Osteocyte (in vitro differentiated cells): ENCODE measurements at regions not wholly inside any gene's neighbourhood (a gene's known extent, or its start where the extent isn't known, plus 50 kb on each side); places are given as distances from the start of the nearest gene placed in this dataset.
"Not testable (repeated sequence)": the region's sequence is repeated elsewhere in the genome, so short reads cannot be mapped to it uniquely, and the experiment has no call there.

Experiments
- DNase-seq: peaks from one replicate; pipeline ENCODE4 v3.0.0; 2021; ENCODE audit warnings: mixed read lengths; ENCODE audit not compliant: unreplicated experiment; ENCODE audit errors: extremely low spot score
- H3K27ac Mint-ChIP-seq: one replicate; pipeline ENCODE4 v1.8.0; 2021; ENCODE audit warnings: mild to moderate bottlenecking, mixed read lengths; ENCODE audit not compliant: unreplicated experiment
- H3K27me3 Mint-ChIP-seq: one replicate; pipeline ENCODE4 v1.8.0; 2021; ENCODE audit warnings: mixed read lengths; ENCODE audit not compliant: unreplicated experiment
- H3K36me3 Mint-ChIP-seq: one replicate; pipeline ENCODE4 v1.8.0; 2021; ENCODE audit warnings: mixed read lengths; ENCODE audit not compliant: unreplicated experiment
- H3K4me1 Mint-ChIP-seq: one replicate; pipeline ENCODE4 v1.8.0; 2021; ENCODE audit warnings: mixed read lengths; ENCODE audit not compliant: unreplicated experiment
- H3K4me3 Mint-ChIP-seq: one replicate; pipeline ENCODE4 v1.8.0; 2021; ENCODE audit warnings: mild to moderate bottlenecking, moderate library complexity, mixed read lengths; ENCODE audit not compliant: unreplicated experiment
- H3K9me3 Mint-ChIP-seq: one replicate; pipeline ENCODE4 v1.8.0; 2021; ENCODE audit warnings: mixed read lengths; ENCODE audit not compliant: unreplicated experiment
- TF ChIP-seq, protein P1 (sequence below): fragments of 200-600 bp; sonication (generic); IDR thresholded peaks from 2 replicates; pipeline ENCODE4 v1.5.0; 2021; ENCODE audit warnings: antibody characterized with exemption, mild to moderate bottlenecking, moderate library complexity

DNA sequence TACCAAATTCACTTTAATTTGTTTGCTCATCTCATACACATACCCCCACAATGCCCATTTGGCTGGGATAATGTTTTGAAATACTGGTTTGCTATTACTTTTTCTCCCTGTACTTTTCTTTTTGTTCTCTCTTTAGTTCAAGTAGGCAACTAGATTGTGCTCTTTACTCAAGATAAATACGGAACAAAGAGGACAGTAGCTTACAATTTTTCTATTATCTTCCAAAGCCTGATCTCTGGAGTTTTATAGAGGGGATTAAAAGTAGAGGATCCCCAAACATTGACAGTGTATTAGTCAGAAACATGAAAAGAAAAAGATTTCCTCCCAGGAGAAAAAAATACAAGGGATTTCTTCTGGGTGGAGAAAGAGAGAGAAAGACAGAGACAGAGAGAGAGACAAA, 102.1 kb upstream of the FSCB start:
- H3K9me3 Mint-ChIP-seq = no peaks in the 10 kb centered on the region
- no peaks in the 10 kb centered on the region for H3K4me1 Mint-ChIP-seq
- no peak for DNase-seq
- H3K27ac Mint-ChIP-seq = no peak overlapping the region
- no peak overlapping the region for H3K4me3 Mint-ChIP-seq
- no peaks in the 10 kb centered on the region for H3K27me3 Mint-ChIP-seq
- TF ChIP-seq, protein P1, sequence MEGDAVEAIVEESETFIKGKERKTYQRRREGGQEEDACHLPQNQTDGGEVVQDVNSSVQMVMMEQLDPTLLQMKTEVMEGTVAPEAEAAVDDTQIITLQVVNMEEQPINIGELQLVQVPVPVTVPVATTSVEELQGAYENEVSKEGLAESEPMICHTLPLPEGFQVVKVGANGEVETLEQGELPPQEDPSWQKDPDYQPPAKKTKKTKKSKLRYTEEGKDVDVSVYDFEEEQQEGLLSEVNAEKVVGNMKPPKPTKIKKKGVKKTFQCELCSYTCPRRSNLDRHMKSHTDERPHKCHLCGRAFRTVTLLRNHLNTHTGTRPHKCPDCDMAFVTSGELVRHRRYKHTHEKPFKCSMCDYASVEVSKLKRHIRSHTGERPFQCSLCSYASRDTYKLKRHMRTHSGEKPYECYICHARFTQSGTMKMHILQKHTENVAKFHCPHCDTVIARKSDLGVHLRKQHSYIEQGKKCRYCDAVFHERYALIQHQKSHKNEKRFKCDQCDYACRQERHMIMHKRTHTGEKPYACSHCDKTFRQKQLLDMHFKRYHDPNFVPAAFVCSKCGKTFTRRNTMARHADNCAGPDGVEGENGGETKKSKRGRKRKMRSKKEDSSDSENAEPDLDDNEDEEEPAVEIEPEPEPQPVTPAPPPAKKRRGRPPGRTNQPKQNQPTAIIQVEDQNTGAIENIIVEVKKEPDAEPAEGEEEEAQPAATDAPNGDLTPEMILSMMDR = no peak
- no peaks in the 10 kb centered on the region for H3K36me3 Mint-ChIP-seq

DNA sequence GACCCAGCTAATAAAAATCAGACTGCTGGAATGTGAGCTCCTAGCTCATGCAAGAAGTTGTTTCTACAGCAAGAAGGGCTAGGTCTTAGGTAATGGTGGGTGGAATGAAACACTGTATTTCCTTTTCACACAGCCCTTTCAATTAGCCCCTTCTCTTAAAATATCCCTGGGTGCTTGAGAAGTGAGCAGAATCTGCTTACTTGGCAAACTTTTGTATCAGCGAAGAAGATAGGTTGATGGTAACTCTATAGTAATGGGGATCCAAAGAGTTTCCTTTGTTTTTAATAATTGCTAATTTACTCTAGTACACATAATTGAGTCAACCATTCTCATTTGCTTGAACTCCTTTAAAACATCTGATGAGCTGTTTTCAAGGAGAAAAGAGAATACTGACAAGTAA, 100.6 kb upstream of the FSCB start:
- no peaks in the 10 kb centered on the region for H3K9me3 Mint-ChIP-seq
- no peaks in the 10 kb centered on the region for H3K4me1 Mint-ChIP-seq

DNA sequence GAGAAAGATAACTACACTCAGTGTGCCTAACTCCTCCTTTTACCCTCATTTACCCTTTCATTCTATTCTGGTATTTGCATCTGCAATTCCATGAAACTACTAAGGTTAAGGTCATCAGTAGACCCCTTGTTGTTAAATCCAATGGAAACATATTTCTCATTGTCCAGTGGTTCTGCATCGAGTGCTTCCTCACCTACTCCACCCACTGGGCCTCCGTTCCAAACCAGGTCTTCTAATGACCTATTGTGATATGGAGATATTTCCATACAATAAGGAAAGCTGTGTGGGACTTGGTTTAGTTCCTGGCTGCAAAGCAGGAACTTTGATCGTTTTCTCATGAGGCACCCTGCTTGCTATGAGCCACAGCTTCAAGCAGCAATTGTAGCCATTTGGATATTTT, 99.5 kb upstream of the FSCB start:
- Mint-ChIP-seq H3K4me3 (no peak overlapping the region), H3K9me3 (no peaks in the 10 kb centered on the region), H3K27ac (no peak overlapping the region), H3K36me3 (no peaks in the 10 kb centered on the region), H3K27me3 (no peaks in the 10 kb centered on the region), H3K4me1 (no peaks in the 10 kb centered on the region)
- DNase-seq = no peak
- TF ChIP-seq, protein P1 = no peak

More for the DNA sequence above, 100.6 kb upstream of the FSCB start:
- Mint-ChIP-seq H3K27me3 (no peaks in the 10 kb centered on the region), H3K36me3 (no peaks in the 10 kb centered on the region), H3K27ac (no peak overlapping the region), H3K4me3 (no peak overlapping the region)
- TF ChIP-seq, protein P1 = no peak
- no peak for DNase-seq

DNA sequence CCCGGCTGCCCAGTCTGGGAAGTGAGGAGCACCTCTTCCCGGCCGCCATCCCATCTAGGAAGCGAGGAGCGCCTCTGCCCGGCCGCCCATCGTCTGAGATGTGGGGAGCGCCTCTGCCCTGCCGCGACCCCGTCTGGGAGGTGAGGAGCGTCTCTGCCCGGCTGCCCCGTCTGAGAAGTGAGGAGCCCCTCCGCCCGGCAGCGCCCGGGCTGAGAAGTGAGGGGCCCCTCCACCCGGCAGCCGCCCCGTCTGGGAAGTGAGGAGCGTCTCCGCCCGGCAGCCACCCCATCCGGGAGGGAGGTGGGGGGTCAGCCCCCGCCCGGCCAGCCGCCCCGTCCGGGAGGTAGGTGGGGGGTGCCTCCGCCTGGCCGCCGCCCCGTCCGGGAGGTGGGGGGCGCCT, 94.2 kb upstream of the FSCB start:
- H3K9me3 Mint-ChIP-seq = peaks cover 12% of the 10 kb centered on the region
- DNase-seq, H3K36me3 Mint-ChIP-seq, H3K27ac Mint-ChIP-seq, H3K27me3 Mint-ChIP-seq, H3K4me1 Mint-ChIP-seq, H3K4me3 Mint-ChIP-seq: not testable (repeated sequence)

DNA sequence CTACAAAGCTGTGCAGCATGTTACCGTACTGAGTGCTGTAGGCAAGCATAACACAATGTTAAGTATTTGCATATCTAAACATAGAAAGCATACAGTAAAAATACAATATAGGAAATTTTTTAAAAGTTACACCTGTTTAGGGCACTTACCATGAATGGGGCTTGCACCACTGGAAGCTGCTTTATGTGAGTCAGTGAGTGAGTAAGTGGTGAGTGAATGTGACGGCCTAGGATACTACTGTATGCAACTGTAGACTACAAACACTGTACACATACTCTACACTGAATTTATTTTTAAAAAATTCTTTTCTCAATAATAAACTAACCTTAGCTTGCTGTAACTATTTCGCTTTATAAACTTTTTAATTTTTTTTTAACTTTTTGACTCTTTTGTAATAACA, 82.1 kb upstream of the FSCB start:
- Mint-ChIP-seq H3K27ac (no peak overlapping the region), H3K9me3 (peaks cover 6% of the 10 kb centered on the region), H3K4me1 (no peaks in the 10 kb centered on the region), H3K27me3 (no peaks in the 10 kb centered on the region), H3K4me3 (no peak overlapping the region), H3K36me3 (no peaks in the 10 kb centered on the region)
- TF ChIP-seq, protein P1 = no peak
- no peak for DNase-seq

DNA sequence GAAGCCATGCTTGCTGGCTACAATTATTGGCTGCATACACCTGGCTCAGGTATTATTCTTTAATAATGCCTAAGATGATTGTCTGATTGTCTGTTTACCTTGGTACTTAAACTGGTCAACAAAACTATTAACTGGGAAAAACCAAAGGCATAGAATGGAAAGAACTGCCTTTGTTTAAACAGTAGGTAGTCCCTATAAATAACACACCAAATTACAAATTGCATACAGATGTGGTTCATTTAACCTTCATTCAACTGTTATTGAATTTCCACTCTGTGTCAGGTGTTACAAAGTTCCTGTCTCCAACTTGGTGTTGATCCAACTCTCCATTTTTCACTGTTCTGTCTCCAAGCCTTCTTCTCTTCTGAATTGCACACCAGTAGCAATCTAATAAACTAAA, 79.8 kb upstream of the FSCB start:
- Mint-ChIP-seq H3K36me3 (no peaks in the 10 kb centered on the region), H3K27me3 (no peaks in the 10 kb centered on the region), H3K4me3 (no peak overlapping the region), H3K4me1 (no peaks in the 10 kb centered on the region), H3K9me3 (peaks cover 13% of the 10 kb centered on the region), H3K27ac (no peak overlapping the region)
- TF ChIP-seq, protein P1 = no peak
- no peak for DNase-seq
